B cell (primary cell): ENCODE measurements at regions not wholly inside any gene's neighbourhood (a gene's known extent, or its start where the extent isn't known, plus 50 kb on each side); places are given as distances from the start of the nearest gene placed in this dataset.

Experiments used
- ATAC-seq: fragments of 200-7000 bp; cut with Tn5 transposase; one replicate; pipeline ENCODE4 v1.10.0; 2021; ENCODE audit warnings: low read depth, mild to moderate bottlenecking, moderate number of reproducible peaks, moderate library complexity
- CTCF ChIA-PET: fragments of 350-600 bp; sonication (Branson Sonifier 250); formaldehyde crosslinking; loops from one replicate; lab custom pipeline; 2021; ENCODE audit warnings: antibody characterized with exemption, inconsistent platforms; lab: Charles Lee
- POLR2A ChIA-PET: fragments of 350-600 bp; sonication (Branson Sonifier 250); formaldehyde crosslinking; loops from one replicate; lab custom pipeline; 2021; ENCODE audit warnings: antibody characterized with exemption; lab: Charles Lee
- DNase-seq: peaks from one replicate; pipeline ENCODE4 v3.0.0; 2013
- H2AFZ ChIP-seq: 2 replicates; pipeline ENCODE4 v1.6.1; 2012; ENCODE audit warnings: mild to moderate bottlenecking, low read depth, low read length; ENCODE audit not compliant: insufficient read depth, poor library complexity, severe bottlenecking
- H3K27ac ChIP-seq, 2 donors: 1 replicate in 1 of 2; 2 replicates in 1 of 2; pipeline ENCODE4 v1.5.1; 2012 to 2013; ENCODE audit warnings: low read length in 2 of 2, mild to moderate bottlenecking in 2 of 2, moderate library complexity in 1 of 2
- H3K27me3 ChIP-seq, 4 experiments: fragments of 200-600 bp in 1 of 4; sonication (generic) in 1 of 4; replicated peaks in 1 of 4; 1 replicate in 2 of 4; 2 replicates in 2 of 4; pipeline versions ENCODE4 v1.6.1 to v1.7.0; 2013 to 2016; ENCODE audit warnings: low read length in 3 of 4, mild to moderate bottlenecking in 2 of 4, mixed read lengths in 1 of 4, moderate library complexity in 1 of 4; ENCODE audit not compliant: insufficient read depth in 4 of 4, control insufficient read depth in 3 of 4; ENCODE audit errors: control extremely low read depth in 1 of 4
- H3K36me3 ChIP-seq, 2 experiments: replicated peaks in 1 of 2; 1 replicate in 1 of 2; 2 replicates in 1 of 2; pipeline versions ENCODE4 v1.6.1 to v1.7.1; 2013; ENCODE audit warnings: low read length in 1 of 2; ENCODE audit not compliant: insufficient read depth in 2 of 2, control insufficient read depth in 1 of 2; ENCODE audit errors: control extremely low read depth in 1 of 2, extremely low read depth in 1 of 2
- H3K4me1 ChIP-seq, 2 donors: fragments of 200-600 bp in 1 of 2; sonication (generic) in 1 of 2; 1 replicate in 1 of 2; 2 replicates in 1 of 2; pipeline versions ENCODE4 v1.5.1 to v1.6.1; 2013 to 2017; ENCODE audit warnings: low read length in 2 of 2; ENCODE audit not compliant: control insufficient read depth in 2 of 2, insufficient read depth in 2 of 2
- H3K4me2 ChIP-seq: replicated peaks from 2 replicates; pipeline ENCODE3; 2012; ENCODE audit warnings: mild to moderate bottlenecking, low read depth, low read length; ENCODE audit not compliant: poor library complexity, severe bottlenecking
- H3K4me3 ChIP-seq, 5 experiments: fragments of 200-600 bp in 1 of 5; sonication (generic) in 1 of 5; 1 replicate in 3 of 5; 2 replicates in 2 of 5; pipeline versions ENCODE4 v1.5.1 to v1.7.0; 2011 to 2016; ENCODE audit warnings: low read length in 4 of 5, mild to moderate bottlenecking in 4 of 5, low read depth in 2 of 5, control low read depth in 1 of 5, moderate library complexity in 1 of 5; ENCODE audit not compliant: insufficient read depth in 1 of 5; ENCODE audit errors: control extremely low read depth in 1 of 5, extremely low read depth in 1 of 5
- H3K79me2 ChIP-seq: fragments of 200-600 bp; sonication (generic); one replicate; pipeline ENCODE4 v1.6.0; 2016; ENCODE audit warnings: low read length; ENCODE audit not compliant: control insufficient read depth, insufficient read depth
- H3K9ac ChIP-seq: fragments of 200-600 bp; sonication (generic); 2 replicates; pipeline ENCODE4 v1.6.1; 2017; ENCODE audit warnings: mild to moderate bottlenecking, low read length, moderate library complexity
- H3K9me3 ChIP-seq, 3 donors: one replicate each; pipeline versions ENCODE4 v1.6.1 to v1.7.1; 2013; ENCODE audit warnings: low read length in 2 of 3; ENCODE audit not compliant: control insufficient read depth in 2 of 3, insufficient read depth in 1 of 3; ENCODE audit errors: control extremely low read depth in 1 of 3
- H4K20me1 ChIP-seq: 2 replicates; pipeline ENCODE4 v1.6.0; 2012; ENCODE audit warnings: mild to moderate bottlenecking, low read length; ENCODE audit not compliant: insufficient read depth, control insufficient read depth, poor library complexity, severe bottlenecking
- H3K27ac Mint-ChIP-seq: one replicate; pipeline ENCODE4 v1.8.0; 2021; ENCODE audit warnings: mixed read lengths
- H3K27me3 Mint-ChIP-seq: one replicate; pipeline ENCODE4 v1.8.0; 2021; ENCODE audit warnings: mixed read lengths
- H3K4me1 Mint-ChIP-seq: one replicate; pipeline ENCODE4 v1.8.0; 2021; ENCODE audit warnings: mixed read lengths
- H3K4me3 Mint-ChIP-seq: one replicate; pipeline ENCODE4 v1.8.0; 2021; ENCODE audit warnings: mixed read lengths
- H3K9me3 Mint-ChIP-seq: one replicate; pipeline ENCODE4 v1.8.0; 2022; ENCODE audit warnings: mixed read lengths; ENCODE audit not compliant: insufficient read depth
- EZH2 ChIP-seq: IDR thresholded peaks from 2 replicates; pipeline ENCODE4 v1.6.1; 2012; ENCODE audit warnings: borderline replicate concordance, low read depth, mild to moderate bottlenecking, moderate library complexity, low read length; ENCODE audit not compliant: insufficient read depth, poor library complexity, severe bottlenecking
- WGBS: methylation state at CpG from one replicate; pipeline ENCODE4 v1.1.5; 2013; ENCODE audit warnings: missing lambda C conversion rate; ENCODE audit not compliant: insufficient coverage; 5-methylcytosine and 5-hydroxymethylcytosine counted together
- intact Hi-C: fragments of 100-400 bp; cut with micrococcal nuclease; formaldehyde crosslinking; loops from one replicate; pipeline ENCODE4 v1.10.0; 2022
- TF ChIP-seq, protein P1 (sequence below): fragments of 200-600 bp; IDR thresholded peaks from one replicate; pipeline ENCODE4 v1.8.0; 2022; ENCODE audit warnings: antibody characterized with exemption, mild to moderate bottlenecking

DNA sequence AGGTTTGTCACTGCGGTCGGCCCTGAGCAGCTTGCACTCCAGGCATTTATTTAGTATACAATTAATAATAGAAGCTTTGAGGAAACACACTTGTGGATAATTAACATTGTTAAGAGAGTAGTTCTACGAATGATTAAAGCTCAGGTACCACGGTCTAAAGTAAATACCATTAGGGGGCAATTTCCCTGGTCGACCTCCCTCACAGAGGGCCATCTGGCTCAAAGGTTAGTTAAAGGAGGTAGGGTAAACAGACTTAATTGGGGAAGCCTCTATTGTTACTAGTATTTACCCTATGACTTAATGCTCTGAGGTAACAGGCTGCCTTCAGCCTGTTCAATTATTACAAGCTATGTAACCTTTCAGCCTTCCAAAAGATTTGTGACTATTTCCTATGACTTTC lies 122.3 kb upstream of the SLC44A3 start:
- no peak for ATAC-seq
- no peak overlapping the region for H3K27ac Mint-ChIP-seq
- Histone ChIP-seq H3K4me1 (no peaks in the 10 kb centered on the region), H3K4me2 (no peak overlapping the region), H3K9me3 (peaks cover 0 to 3% (median 0%) of the 10 kb centered on the region in 3 donors), H3K27me3 (peaks cover 0 to 6% (median 2%) of the 10 kb centered on the region in 4 experiments), H3K4me3 (no peak overlapping the region), H3K36me3 (no peaks in the 10 kb centered on the region), H3K27ac (no peak overlapping the region), H3K9ac (no peak overlapping the region), H3K79me2 (no peaks in the 10 kb centered on the region), H4K20me1 (no peaks in the 10 kb centered on the region), H2AFZ (no peak overlapping the region)
- TF ChIP-seq EZH2 = no peak
- TF ChIP-seq, protein P1, sequence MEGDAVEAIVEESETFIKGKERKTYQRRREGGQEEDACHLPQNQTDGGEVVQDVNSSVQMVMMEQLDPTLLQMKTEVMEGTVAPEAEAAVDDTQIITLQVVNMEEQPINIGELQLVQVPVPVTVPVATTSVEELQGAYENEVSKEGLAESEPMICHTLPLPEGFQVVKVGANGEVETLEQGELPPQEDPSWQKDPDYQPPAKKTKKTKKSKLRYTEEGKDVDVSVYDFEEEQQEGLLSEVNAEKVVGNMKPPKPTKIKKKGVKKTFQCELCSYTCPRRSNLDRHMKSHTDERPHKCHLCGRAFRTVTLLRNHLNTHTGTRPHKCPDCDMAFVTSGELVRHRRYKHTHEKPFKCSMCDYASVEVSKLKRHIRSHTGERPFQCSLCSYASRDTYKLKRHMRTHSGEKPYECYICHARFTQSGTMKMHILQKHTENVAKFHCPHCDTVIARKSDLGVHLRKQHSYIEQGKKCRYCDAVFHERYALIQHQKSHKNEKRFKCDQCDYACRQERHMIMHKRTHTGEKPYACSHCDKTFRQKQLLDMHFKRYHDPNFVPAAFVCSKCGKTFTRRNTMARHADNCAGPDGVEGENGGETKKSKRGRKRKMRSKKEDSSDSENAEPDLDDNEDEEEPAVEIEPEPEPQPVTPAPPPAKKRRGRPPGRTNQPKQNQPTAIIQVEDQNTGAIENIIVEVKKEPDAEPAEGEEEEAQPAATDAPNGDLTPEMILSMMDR = no peak
- no peaks in the 10 kb centered on the region for H3K4me1 Mint-ChIP-seq
- DNase-seq = no peak
- peaks cover 14% of the 10 kb centered on the region for H3K27me3 Mint-ChIP-seq
- 75% methylated on average over 2 of the region's 5 CpGs for WGBS
- no peak overlapping the region for H3K4me3 Mint-ChIP-seq
- ChIA-PET CTCF (interaction anchor here (1.2 kb wide), 1 partner anchor 73 kb away, joined by 3 read pairs; no protein-coding TSS in a partner anchor), POLR2A (no interaction called here)
- intact Hi-C loops = no loop called here
- no peaks in the 10 kb centered on the region for H3K9me3 Mint-ChIP-seq

- Histone ChIP-seq H3K27me3 (peaks cover 0 to 13% (median 4%) of the 10 kb centered on the region in 4 experiments), H3K9me3 (peaks cover 0 to 6% (median 0%) of the 10 kb centered on the region in 3 donors), H3K4me3 (no peak overlapping the region), H3K79me2 (no peaks in the 10 kb centered on the region), H3K27ac (no peak overlapping the region), H3K4me1 (no peaks in the 10 kb centered on the region), H3K9ac (no peak overlapping the region), H2AFZ (no peak overlapping the region), H3K36me3 (no peaks in the 10 kb centered on the region), H3K4me2 (no peak overlapping the region), H4K20me1 (no peaks in the 10 kb centered on the region)
- ATAC-seq = no peak
- TF ChIP-seq, protein P1 = no peak
- no peak for TF ChIP-seq EZH2
- H3K4me3 Mint-ChIP-seq = no peak overlapping the region
- no peak for DNase-seq
- 59% methylated on average over 3 of the region's 4 CpGs for WGBS
- peaks cover 3% of the 10 kb centered on the region for H3K9me3 Mint-ChIP-seq
- CTCF ChIA-PET = no interaction called here
- POLR2A ChIA-PET = no interaction called here
- intact Hi-C loops = no loop called here
- H3K4me1 Mint-ChIP-seq = no peaks in the 10 kb centered on the region
- peaks cover 25% of the 10 kb centered on the region for H3K27me3 Mint-ChIP-seq
- no peak overlapping the region for H3K27ac Mint-ChIP-seq
Measured at GRCh38 chr1:94694226-94694915, 125.8 kb upstream of the SLC44A3 start.
